BLaER1 (cell line): ENCODE measurements at regions not wholly inside any gene's neighbourhood (a gene's known extent, or its start where the extent isn't known, plus 50 kb on each side); places are given as distances from the start of the nearest gene placed in this dataset.

ENCODE experiments used
- H3K27ac ChIP-seq: shearing (Covaris generic); formaldehyde crosslinking; 2 replicates; pipeline ENCODE4 v1.8.1; 2022
- H3K27me3 ChIP-seq: shearing (Covaris generic); formaldehyde crosslinking; 2 replicates; pipeline ENCODE4 v1.8.1; 2022
- H3K36me3 ChIP-seq: shearing (Covaris generic); formaldehyde crosslinking; 2 replicates; pipeline ENCODE4 v1.8.1; 2022
- H3K4me1 ChIP-seq: shearing (Covaris generic); formaldehyde crosslinking; 2 replicates; pipeline ENCODE4 v1.8.1; 2022
- H3K4me2 ChIP-seq: shearing (Covaris generic); formaldehyde crosslinking; 2 replicates; pipeline ENCODE4 v1.8.1; 2022
- H3K4me3 ChIP-seq: shearing (Covaris generic); formaldehyde crosslinking; 2 replicates; pipeline ENCODE4 v1.8.1; 2022
- H3K9ac ChIP-seq: shearing (Covaris generic); formaldehyde crosslinking; 2 replicates; pipeline ENCODE4 v1.8.1; 2022
- H3K9me3 ChIP-seq: shearing (Covaris generic); formaldehyde crosslinking; 2 replicates; pipeline ENCODE4 v1.8.1; 2022
- H4K20me1 ChIP-seq: shearing (Covaris generic); formaldehyde crosslinking; 2 replicates; pipeline ENCODE4 v1.8.1; 2022
- Cebpa-rat ChIP-seq: shearing (Covaris generic); IDR thresholded peaks from 2 replicates; pipeline ENCODE4 v1.8.1; 2022

DNA sequence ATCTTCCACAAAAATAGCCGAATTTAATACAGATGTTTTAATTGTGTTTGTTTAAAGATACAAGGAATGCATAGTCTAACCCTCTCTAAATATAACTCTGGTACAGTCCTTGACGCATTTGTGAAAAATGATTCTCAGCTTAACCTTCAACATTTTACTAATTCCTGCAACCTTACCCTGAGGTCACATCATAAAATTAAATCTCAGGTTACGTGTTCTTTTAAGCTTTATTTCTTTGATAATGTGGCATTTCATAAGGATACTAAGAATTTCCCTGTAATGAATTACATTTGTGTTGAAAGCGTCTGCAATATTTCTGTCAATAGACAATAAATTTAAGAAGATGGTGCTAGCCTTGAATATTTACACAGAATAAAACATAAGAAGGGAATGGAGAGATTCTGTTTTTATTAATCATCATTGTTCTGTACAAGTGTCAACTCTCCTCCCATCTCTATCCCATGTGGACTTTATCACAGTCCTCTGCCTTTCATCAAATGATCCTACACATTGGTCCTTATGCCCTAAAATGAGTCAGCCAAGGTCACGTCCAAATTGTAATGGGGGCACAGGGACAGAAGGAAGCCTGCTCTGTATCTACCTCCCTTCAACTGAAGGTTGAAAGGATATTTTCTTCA lies 769.3 kb upstream of the FLRT2 start:
- Histone ChIP-seq H3K9me3 (no peaks in the 10 kb centered on the region), H3K36me3 (no peaks in the 10 kb centered on the region), H3K4me3 (no peak overlapping the region), H4K20me1 (no peaks in the 10 kb centered on the region), H3K4me1 (no peaks in the 10 kb centered on the region), H3K4me2 (no peak overlapping the region), H3K9ac (no peak overlapping the region), H3K27me3 (no peaks in the 10 kb centered on the region), H3K27ac (no peak overlapping the region)
- no peak for TF ChIP-seq Cebpa-rat

DNA sequence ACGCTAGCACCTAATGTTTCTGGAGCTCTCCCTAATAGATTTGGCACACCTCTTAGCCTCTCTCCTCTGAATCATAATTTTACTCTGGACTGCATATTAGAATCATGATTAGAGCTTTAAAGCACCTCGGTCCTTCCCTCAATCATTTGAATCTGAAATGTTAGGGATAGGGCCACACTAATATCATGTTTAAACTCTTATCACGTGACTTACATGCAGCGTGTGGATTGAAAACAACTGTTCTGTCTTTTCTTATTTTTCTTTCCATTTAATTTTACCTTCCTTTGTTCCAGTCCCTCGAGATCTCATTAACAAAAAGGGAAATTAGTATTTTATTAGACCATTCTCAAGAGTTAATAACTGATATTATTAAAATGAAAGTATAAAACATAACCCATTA lies 762.5 kb upstream of the FLRT2 start:
- H3K4me1 ChIP-seq: no peaks in the 10 kb centered on the region
- H4K20me1 ChIP-seq: no peaks in the 10 kb centered on the region
- no peaks in the 10 kb centered on the region for H3K27me3 ChIP-seq
- TF ChIP-seq Cebpa-rat: no peak
- H3K9ac ChIP-seq: no peak overlapping the region
- no peak overlapping the region for H3K4me2 ChIP-seq
- no peak overlapping the region for H3K4me3 ChIP-seq
- no peaks in the 10 kb centered on the region for H3K9me3 ChIP-seq
- no peak overlapping the region for H3K27ac ChIP-seq
- no peaks in the 10 kb centered on the region for H3K36me3 ChIP-seq

DNA sequence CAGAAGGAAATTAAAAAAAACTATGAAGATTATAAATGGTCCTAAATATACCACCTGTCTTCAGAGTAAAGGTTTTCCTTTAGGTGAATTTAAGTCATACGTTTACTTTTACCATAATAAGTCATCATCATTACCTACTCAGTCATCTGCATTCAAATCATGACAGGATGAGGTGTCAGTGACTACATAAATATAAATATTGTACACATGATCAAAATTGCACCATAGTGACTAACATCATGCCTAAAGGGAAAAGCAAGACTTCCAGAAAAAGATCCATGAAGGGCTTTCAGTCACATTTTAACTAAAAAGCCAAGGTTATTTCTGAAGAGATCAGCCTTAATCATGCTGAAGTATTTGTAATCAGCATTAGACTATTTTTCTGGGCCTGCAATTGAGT lies 759.9 kb upstream of the FLRT2 start:
- H3K27me3 ChIP-seq: no peaks in the 10 kb centered on the region
- H4K20me1 ChIP-seq: no peaks in the 10 kb centered on the region
- no peak overlapping the region for H3K4me3 ChIP-seq
- no peak overlapping the region for H3K27ac ChIP-seq
- H3K4me1 ChIP-seq: no peaks in the 10 kb centered on the region
- no peaks in the 10 kb centered on the region for H3K36me3 ChIP-seq
- H3K9me3 ChIP-seq: no peaks in the 10 kb centered on the region
- no peak overlapping the region for H3K9ac ChIP-seq
- TF ChIP-seq Cebpa-rat: no peak
- H3K4me2 ChIP-seq: no peak overlapping the region

DNA sequence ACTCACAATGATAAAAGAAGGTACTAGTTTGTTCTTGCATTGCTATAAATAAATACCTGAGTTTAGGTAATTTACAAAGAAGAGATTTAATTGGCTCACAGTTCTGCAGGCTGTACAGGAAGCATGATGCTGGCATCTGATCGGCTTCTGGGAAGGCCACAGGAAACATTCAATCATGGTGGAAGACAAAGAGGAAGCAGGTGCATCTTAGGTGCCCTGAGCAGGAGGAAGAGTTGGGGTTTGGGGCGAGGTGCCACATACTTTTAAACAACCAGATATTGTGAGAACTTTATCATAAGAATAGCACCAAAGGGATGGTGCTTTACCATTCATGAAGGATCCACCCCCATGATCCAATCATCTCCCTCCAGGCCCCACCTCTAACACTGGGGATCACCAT lies 752.6 kb upstream of the FLRT2 start:
- Histone ChIP-seq H3K9me3 (no peaks in the 10 kb centered on the region), H3K4me2 (no peak overlapping the region), H3K9ac (no peak overlapping the region), H3K4me3 (no peak overlapping the region), H3K36me3 (no peaks in the 10 kb centered on the region), H3K27me3 (no peaks in the 10 kb centered on the region), H3K27ac (no peak overlapping the region), H4K20me1 (no peaks in the 10 kb centered on the region), H3K4me1 (no peaks in the 10 kb centered on the region)
- TF ChIP-seq Cebpa-rat: no peak

DNA sequence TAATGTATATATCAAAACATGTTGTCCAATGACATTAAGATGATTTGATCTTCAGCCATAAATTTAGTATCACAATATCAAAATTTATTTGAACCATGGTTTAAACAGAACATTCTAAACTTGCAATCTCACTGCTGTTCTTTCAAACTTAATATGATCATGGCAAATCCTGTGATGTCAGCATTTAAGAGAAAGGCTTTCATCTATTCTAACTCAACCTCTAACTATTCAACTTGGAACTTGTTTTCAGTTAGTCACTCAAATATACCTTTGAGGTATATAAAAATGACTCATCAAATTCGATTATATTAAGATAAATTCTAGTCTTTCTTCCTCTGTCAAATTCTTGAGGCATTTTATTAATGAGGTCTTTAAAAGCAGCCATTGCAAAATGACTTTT lies 747.0 kb upstream of the FLRT2 start:
- no peaks in the 10 kb centered on the region for H3K9me3 ChIP-seq

DNA sequence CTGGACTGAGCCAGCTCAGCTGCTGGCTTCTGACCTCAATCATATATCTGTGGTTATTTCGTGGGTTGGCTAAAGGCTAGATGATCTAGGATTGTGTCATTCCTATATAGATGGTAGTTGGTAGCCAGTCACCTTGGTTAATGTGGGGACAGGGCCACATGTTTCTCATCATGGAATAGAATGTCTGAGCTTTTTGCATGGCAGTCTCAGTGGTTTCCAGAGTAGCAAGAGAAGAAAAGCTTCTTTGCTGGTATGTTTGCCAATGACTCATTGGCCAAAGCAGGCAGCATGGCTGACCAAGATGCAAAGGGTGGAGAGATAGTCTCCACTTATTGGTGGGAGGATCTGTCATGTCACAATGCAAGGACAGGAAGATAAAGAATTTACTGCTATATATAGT lies 746.4 kb upstream of the FLRT2 start:
- H3K9ac ChIP-seq: no peak overlapping the region
- H3K36me3 ChIP-seq: no peaks in the 10 kb centered on the region
- TF ChIP-seq Cebpa-rat: no peak
- H3K4me2 ChIP-seq: no peak overlapping the region
- H3K27ac ChIP-seq: no peak overlapping the region
- no peaks in the 10 kb centered on the region for H3K27me3 ChIP-seq
- H3K4me3 ChIP-seq: no peak overlapping the region
- H3K9me3 ChIP-seq: no peaks in the 10 kb centered on the region
- H3K4me1 ChIP-seq: no peaks in the 10 kb centered on the region
- no peaks in the 10 kb centered on the region for H4K20me1 ChIP-seq

More for the DNA sequence above, 747.0 kb upstream of the FLRT2 start:
- Histone ChIP-seq H3K4me2 (no peak overlapping the region), H3K9ac (no peak overlapping the region), H4K20me1 (no peaks in the 10 kb centered on the region), H3K4me3 (no peak overlapping the region), H3K27me3 (no peaks in the 10 kb centered on the region), H3K36me3 (no peaks in the 10 kb centered on the region), H3K27ac (no peak overlapping the region), H3K4me1 (no peaks in the 10 kb centered on the region)
- no peak for TF ChIP-seq Cebpa-rat

DNA sequence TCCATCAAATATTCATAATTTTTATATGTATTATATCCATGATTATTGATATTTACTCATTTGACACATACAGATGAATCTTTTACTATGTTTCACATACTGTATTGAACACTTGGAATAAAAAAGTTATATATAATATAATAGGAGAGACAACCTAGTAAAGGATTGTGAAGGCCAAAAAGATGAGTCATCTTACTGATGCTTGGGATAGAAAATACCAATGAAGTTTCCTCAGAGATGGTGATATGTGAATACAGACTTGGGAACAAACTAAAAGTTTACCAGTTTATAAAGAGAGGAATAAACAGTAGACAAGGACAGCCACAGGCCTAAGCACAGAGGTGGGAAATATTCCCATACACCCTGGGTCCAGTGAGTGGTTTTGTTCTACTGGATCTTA lies 743.9 kb upstream of the FLRT2 start:
- no peak overlapping the region for H3K27ac ChIP-seq
- no peak overlapping the region for H3K4me2 ChIP-seq
- TF ChIP-seq Cebpa-rat: no peak
- H3K4me3 ChIP-seq: no peak overlapping the region
- H3K9me3 ChIP-seq: no peaks in the 10 kb centered on the region
- no peaks in the 10 kb centered on the region for H3K27me3 ChIP-seq
- no peaks in the 10 kb centered on the region for H3K4me1 ChIP-seq
- no peak overlapping the region for H3K9ac ChIP-seq
- H4K20me1 ChIP-seq: no peaks in the 10 kb centered on the region
- H3K36me3 ChIP-seq: no peaks in the 10 kb centered on the region

DNA sequence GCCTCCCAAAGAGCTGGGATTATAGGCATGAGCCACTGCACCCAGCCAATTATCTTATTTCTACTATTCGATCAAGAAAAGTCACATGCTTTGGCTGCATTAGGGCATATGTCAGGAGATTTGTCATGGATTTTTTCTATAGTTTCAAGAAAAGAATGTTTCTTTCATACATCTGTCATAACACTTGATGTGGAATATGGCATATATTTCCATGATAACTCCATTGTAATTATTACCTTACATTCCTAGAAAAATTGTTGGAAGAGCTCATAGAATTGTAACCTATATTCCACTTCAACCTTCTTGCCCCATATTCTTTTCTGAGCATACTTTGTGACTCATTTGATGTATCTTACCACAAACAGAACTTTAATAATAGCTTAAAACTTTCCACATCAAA lies 740.9 kb upstream of the FLRT2 start:
- Histone ChIP-seq H3K9ac (no peak overlapping the region), H4K20me1 (no peaks in the 10 kb centered on the region), H3K9me3 (no peaks in the 10 kb centered on the region), H3K4me3 (no peak overlapping the region), H3K27ac (no peak overlapping the region), H3K4me1 (no peaks in the 10 kb centered on the region), H3K36me3 (no peaks in the 10 kb centered on the region), H3K4me2 (no peak overlapping the region), H3K27me3 (no peaks in the 10 kb centered on the region)
- TF ChIP-seq Cebpa-rat: no peak

DNA sequence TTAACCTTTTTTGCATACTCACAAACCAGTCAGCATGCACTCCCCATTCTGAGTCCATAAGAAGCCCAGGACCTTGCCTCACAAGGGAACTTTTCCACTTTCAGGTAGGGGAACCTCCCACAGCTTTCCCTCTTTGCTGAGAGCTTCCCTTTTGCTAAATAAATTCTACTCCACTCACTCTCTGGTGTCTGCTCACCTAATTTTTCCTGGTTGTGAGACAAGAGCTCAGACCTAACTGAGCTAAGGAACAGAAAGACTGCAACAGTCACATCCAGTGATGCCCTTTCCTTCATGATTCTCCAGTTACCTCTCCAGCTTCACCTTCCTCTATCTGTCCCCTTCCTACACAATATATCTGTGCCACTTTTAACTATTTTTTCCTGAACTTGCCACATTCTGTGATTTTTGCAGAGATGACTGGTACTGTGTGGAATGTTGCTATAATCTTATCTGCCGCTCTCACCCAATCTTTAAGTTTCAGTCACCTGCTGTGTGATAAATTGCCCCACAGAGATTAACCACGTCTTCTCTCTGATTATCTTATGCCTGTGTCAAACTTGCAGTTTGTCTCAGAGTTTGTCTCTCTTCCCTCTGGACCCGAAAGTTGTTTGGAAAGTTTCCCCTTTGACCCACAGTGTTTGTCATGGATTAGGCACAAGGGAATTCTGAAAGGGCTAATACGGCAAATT lies 737.1 kb upstream of the FLRT2 start:
- Histone ChIP-seq H3K9me3 (no peaks in the 10 kb centered on the region), H3K4me1 (no peaks in the 10 kb centered on the region), H3K9ac (no peak overlapping the region), H3K4me2 (no peak overlapping the region), H3K36me3 (no peaks in the 10 kb centered on the region), H4K20me1 (no peaks in the 10 kb centered on the region), H3K4me3 (no peak overlapping the region), H3K27ac (no peak overlapping the region), H3K27me3 (no peaks in the 10 kb centered on the region)
- TF ChIP-seq Cebpa-rat: no peak

DNA sequence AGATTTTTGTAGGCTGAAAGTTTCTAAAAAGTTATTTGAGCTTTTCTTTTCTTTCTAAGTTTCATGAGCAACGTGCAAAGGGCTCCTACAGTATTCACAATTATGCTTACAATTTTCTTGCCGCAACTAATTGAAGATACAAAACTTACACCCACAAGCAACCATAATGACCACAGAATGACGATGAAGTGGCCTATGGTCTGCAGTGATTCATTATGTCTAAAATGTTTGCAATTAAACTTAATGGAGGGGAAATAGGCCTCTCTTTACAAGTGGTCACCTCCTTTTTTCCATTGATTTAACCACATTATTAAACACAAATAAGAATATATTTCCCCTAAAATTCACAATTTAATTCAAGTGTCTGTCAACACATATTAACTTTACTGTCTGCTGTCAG lies 732.6 kb upstream of the FLRT2 start:
- H3K4me3 ChIP-seq: no peak overlapping the region
- H3K27me3 ChIP-seq: no peaks in the 10 kb centered on the region
- no peak overlapping the region for H3K9ac ChIP-seq
- H3K36me3 ChIP-seq: no peaks in the 10 kb centered on the region
- no peaks in the 10 kb centered on the region for H4K20me1 ChIP-seq
- H3K27ac ChIP-seq: no peak overlapping the region
- H3K4me1 ChIP-seq: no peaks in the 10 kb centered on the region
- H3K4me2 ChIP-seq: no peak overlapping the region
- no peaks in the 10 kb centered on the region for H3K9me3 ChIP-seq
- TF ChIP-seq Cebpa-rat: no peak
